ENCODE measurements at regions not wholly inside any gene's neighbourhood (a gene's known extent, or its start where the extent isn't known, plus 50 kb on each side); places are given as distances from the start of the nearest gene placed in this dataset.

DNA sequence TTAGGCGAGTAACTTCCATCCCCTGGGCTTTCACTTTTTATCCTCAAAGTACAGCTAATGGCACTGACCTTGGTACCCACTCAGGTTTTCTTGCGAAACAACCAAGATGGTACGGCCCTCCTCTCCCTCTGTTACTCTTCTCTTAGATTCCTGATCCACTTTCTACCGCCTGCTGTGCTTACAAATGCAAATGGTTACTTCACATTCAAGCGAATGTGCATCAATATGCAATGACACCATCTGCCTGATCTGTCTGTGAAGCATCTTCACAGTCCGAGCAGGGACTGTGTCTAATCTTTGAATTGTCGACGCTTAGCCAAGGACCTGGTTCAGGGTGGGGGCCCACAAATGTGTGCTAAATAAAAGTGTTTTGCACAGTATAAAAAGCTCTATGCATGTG is 112.2 kb downstream of the TRIB2 start:
- no peak for DNase-seq

DNA sequence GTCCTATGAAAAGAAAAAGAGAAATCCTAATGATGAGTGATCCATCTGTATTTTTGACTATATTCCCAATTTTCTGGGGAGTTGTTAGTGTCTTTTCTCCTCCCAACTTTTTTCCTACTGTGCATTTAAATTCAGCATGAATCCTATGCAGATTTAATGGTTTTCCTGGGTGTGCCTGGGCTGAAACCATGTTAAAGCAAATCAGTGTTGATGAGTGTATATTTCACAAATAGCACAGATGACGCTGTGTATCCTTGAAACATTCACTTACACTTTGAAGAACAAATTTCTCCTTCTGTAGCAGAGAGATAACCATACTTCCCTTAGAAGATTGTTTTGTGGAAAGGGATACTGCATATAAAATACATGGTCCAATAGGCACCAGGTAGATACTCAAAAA is 114.3 kb downstream of the TRIB2 start:
- no peak for DNase-seq

DNA sequence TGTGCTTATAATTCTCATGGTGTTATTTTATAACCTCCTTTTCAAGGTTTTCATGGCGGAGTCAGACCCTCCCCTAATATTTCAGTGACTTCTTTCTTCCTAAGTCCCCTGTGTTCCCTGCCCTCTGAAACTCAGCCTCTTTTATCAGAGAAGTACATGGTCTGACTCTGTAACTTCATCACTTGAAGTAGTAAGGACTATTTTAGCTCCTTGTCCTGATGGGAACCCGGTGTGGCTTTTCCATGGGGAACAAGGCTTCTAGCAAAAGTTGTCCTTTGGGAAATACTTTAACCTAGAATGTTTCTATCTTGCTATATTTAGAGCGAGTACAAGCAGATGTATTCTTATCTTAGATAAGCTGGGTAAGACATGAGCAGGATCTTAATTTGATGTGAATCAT is 117.5 kb downstream of the TRIB2 start:
- no peak for DNase-seq

- DNase-seq, result no peak
Measured at GRCh38 chr2:12835733-12836132, 119.0 kb downstream of the TRIB2 start.

GRCh38 chr2:12839339-12839738 is 122.6 kb downstream of the TRIB2 start:
- DNase-seq, result no peak

DNA sequence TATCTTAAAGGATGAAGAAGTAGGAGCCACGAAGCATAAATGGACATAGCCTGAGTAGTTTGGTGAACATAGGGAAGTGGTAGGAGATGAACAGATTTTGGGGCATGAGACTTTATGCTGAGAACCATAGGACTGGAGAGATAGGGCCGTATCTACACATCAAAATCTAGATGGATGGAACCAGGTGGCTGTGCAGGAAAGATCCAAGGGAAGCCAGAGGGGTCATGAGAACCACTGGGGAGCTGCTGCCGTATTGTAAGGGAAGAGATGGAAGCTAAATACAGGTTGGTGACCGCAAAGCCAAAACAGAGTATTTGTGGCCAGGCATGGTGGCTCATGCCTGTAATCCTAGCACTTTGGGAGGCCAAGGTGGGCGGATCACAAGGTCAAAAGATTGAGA is 124.3 kb downstream of the TRIB2 start:
- no peak for DNase-seq

DNA sequence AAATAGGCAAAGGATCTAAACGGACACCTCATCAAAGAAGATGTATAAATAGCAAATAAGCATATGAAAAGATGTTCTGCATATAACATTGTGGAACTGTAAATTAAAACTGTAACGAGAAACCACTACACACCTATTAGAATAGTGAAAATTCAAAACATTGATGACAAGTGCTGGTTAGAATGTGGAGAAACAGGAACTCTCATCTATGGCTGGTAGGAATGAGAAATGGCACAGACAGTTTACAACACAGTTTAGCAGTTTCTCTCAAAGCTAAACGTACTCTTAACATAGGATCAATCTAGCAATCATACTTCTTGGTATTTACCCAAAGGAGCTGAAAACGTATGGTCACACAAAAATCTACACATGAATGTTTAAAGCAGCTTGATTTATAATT is 126.2 kb downstream of the TRIB2 start:
- no peak for DNase-seq

- no peak for DNase-seq
Measured at GRCh38 chr2:12844511-12844910, 127.8 kb downstream of the TRIB2 start.

- DNase-seq, result no peak
Measured at GRCh38 chr2:12847694-12848575, 131.2 kb downstream of the TRIB2 start.

- no peak for DNase-seq
Measured at GRCh38 chr2:12852135-12852534, 135.4 kb downstream of the TRIB2 start.

DNA sequence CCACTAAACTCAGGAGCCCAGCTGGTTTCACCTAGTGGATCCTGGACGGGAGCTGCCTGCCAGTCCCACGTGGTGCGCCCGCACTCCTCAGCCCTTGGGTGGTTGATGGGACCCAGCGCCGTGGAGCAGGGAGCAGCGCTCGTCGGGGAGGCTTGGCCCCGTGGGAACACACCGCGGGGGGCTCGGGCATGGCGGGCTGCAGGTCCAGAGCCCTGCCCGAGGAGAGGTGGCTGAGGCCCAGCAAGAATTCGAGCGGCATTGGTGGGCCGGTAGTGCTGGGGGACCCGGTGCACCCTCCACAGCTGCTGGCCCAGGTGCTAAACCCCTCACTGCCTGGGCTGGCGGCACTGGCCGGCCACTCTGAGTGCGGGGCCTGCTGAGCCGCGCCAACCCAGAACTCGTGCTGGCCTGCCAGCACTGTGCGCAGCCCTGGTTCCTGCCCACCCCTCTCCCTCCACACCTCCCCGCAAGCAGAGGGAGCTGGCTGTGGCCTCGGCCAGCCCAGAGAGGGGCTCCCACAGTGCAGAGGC is 137.3 kb downstream of the TRIB2 start:
- no peak for DNase-seq

DNA sequence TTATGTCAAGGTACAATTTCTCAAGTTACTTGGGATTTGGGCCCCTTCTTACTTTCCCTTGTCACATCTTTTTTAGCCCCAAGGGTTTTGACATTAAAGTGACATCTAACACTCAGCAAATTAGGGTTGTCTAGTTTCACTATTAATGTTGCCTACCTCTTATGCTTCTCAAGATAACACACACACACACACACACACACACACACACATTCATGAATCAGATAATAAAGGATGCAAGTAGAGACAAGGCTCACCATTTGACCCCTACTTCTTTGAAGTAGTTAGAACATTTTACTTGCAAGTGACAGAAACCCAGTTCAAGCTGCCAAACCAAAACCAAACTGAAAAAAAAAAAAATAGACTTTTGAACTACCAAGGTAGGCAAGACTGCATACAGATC is 138.8 kb downstream of the TRIB2 start:
- DNase-seq, result no peak

GRCh38 chr2:12856934-12857601 is 140.3 kb downstream of the TRIB2 start:
- DNase-seq, result no peak

- DNase-seq, result no peak
Measured at GRCh38 chr2:12857891-12858290, 141.2 kb downstream of the TRIB2 start.

- no peak for DNase-seq
Measured at GRCh38 chr2:12858786-12859185, 142.1 kb downstream of the TRIB2 start.

DNA sequence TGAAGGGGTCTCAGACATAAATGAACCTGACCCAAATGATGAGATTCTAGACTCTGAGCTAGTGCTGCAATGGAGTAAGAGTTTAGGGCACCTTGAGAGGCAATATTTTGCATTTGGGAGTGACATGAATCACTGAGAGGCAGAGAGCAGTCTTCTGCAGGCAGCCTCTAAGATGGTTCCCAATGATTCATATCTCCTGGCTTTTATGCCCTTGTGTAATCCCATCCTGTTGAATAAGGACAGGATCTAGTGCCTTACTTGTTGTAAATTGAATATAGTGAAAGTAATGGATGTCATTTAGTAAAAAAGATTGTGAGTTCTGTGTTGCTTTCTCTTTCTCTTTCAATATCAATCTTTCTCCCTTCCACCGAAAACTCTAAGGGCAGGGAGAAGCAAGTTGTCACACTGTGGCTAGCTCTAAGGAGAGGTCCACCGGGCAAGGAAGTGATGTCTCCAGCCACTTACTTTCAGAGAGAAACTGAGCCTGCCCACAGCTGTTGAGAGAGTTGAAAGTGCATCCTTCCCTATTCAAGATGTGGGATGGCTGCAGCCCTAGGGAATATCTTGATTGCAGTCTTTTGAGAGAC is 144.7 kb downstream of the TRIB2 start:
- DNase-seq, result no peak

DNA sequence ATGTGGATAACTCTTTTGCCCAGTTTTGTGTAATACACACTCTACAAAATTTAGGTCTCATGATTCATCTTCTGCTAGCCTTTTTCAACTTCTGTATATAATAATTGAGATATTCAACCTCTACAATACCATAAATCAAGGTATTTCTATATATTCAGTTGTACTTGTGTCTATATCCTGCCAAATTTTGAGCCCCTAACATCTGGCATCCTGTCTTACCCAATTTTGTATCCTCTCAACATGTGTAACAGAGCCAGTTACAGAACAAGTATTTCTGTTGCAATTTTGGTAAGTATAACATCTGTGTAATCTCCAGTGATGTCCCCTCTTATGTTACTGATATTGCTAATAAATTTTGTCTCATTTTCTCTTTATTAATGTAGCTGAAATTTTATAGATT is 145.8 kb downstream of the TRIB2 start:
- DNase-seq, result no peak

DNA sequence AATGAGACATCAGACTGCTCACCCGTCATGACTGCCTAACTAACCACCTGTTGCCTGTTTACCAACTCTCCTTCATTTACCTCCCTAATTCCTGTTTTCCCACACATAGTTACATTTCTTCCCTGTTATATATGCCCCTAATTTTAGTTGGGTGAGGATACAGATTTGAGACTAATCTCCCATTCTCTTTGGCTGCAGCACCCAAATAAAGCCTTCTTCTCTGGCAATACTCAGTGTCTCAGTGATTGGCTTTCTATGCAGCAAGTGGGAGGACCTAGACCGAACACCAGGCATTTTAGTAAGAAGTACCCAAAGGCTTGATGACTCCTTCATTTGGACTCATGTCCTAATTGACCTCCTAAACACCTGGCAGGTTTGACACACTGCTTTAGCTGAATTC is 147.2 kb downstream of the TRIB2 start:
- no peak for DNase-seq

- DNase-seq, result no peak
Measured at GRCh38 chr2:12867631-12868287, 151.0 kb downstream of the TRIB2 start.

DNA sequence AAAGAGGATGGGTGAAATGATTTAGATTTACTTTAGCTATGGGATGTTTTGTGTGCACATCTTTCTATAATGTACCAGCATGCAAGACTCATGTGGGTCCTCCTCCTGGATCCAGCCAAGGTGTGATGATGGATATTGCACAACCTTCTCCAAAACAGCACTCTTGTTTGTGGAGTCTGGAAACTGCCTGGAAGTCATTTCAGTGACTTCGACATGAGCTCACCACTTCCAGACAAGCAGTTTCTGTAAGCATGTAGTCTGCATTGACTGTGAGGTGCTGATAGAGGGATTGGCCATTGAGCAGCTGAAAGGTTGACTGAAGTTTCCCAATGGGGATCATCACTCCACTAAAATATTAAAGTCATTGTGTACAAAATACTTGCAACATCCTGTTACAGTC is 154.0 kb downstream of the TRIB2 start:
- DNase-seq, result no peak

DNA sequence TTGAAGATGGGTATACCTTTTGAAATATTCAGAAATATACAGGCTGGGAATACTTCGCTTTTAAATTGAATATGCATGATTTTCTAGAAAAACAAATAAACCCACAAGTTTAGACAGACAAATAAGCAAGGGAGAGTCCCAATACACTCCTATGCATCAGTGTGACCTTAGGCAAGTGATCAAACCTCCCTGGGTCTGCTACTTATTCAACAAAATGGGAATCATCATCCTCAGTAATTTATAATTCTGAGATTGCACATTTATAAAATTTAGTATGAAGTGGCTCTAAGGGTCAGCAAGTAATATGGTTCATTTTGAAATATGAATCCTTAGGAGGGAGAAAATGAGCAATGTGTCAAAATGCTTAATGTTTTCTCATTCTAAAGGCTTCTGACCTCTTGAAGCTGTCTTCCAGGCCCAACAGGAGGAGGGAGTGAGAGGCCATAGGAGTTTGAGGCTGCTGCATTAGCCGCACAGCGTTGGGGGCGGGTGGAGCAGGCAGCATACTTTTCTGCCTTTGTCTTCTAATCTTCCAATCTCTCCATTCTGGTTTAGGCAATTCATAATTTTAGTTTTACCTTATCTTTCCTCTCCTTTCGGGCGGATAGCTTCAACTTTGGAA is 155.1 kb downstream of the TRIB2 start:
- DNase-seq, result no peak

DNA sequence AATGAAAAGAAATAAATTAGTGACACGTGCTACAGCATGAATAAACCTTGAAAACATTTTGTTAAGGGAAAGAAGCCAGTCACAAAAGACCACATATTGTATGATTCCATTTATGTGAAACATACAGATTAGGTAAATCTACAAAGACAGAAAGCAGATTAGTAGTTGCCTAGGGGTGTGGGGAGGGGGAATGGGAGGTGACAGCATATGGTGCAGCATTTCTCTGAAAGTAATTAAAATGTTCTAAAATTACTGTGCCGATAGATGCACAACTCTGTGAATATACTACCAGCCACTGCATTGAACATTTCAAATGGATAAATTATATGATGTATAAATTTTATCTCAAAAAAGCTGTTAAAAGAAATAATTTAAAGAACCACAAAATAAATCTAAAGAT is 161.0 kb downstream of the TRIB2 start:
- DNase-seq, result no peak

DNA sequence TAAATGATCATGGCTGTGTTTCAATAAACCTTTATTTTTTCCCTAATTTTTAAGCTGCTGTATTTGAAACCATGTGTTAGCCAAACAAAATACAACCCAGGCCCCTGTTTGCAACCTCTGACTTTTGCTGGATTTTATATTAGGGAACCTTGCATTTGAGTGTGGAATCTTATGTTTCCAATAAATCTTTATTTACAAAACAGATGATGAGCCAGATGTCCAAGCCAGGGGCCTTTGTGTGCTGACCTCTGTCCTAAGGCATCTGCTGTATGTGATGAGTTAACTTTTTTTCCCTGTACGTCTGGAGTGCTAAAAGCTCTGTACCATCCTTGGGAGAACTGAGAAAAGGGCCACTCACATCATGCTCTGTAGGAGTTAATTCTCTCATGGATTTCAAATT is 162.9 kb downstream of the TRIB2 start:
- DNase-seq, result no peak

Measured in effector CD4-positive, alpha-beta T cell (primary cell).